Coronary artery (tissue), 2 donors: ENCODE measurements at regions not wholly inside any gene's neighbourhood (a gene's known extent, or its start where the extent isn't known, plus 50 kb on each side); places are given as distances from the start of the nearest gene placed in this dataset.

Experiments
- DNase-seq: peaks from one replicate; pipeline ENCODE4 v3.0.0-alpha.2; 2017; ENCODE audit warnings: low spot score
- H3K27ac ChIP-seq, 2 donors: fragments of 200-600 bp; sonication (generic); one replicate each; pipeline ENCODE4 v1.5.1; 2016 to 2019
- H3K4me3 ChIP-seq: fragments of 200-600 bp; sonication (generic); 2 replicates; pipeline ENCODE4 v1.5.1; 2016; ENCODE audit warnings: mild to moderate bottlenecking, moderate library complexity
- TF ChIP-seq, protein P1 (sequence below): fragments of 200-600 bp; sonication (generic); IDR thresholded peaks from one replicate; pipeline ENCODE4 v1.5.1; 2019; ENCODE audit warnings: antibody characterized with exemption

DNA sequence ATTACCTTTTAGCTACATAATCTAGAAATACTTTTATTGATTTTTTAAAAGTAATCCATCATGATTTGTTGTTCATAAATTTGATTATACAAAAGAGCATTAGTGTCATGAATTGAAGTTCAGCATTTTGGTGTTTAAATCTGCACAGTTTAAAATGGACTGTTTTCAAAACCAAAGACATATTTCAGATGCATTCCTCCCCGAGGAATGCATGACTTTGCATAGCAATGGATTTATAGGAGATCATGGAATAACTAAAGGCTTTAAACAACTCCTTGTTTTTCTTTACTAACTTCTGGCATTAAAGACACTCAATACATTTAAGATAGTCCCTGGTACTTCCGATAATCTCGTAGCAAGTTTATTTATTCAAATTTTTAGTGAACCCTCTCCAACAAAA is 863.1 kb upstream of the TMPRSS15 start:
- TF ChIP-seq, protein P1, sequence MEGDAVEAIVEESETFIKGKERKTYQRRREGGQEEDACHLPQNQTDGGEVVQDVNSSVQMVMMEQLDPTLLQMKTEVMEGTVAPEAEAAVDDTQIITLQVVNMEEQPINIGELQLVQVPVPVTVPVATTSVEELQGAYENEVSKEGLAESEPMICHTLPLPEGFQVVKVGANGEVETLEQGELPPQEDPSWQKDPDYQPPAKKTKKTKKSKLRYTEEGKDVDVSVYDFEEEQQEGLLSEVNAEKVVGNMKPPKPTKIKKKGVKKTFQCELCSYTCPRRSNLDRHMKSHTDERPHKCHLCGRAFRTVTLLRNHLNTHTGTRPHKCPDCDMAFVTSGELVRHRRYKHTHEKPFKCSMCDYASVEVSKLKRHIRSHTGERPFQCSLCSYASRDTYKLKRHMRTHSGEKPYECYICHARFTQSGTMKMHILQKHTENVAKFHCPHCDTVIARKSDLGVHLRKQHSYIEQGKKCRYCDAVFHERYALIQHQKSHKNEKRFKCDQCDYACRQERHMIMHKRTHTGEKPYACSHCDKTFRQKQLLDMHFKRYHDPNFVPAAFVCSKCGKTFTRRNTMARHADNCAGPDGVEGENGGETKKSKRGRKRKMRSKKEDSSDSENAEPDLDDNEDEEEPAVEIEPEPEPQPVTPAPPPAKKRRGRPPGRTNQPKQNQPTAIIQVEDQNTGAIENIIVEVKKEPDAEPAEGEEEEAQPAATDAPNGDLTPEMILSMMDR, result no peak
- no peak overlapping the region for H3K27ac ChIP-seq
- H3K4me3 ChIP-seq, result no peak overlapping the region
- DNase-seq, result no peak

DNA sequence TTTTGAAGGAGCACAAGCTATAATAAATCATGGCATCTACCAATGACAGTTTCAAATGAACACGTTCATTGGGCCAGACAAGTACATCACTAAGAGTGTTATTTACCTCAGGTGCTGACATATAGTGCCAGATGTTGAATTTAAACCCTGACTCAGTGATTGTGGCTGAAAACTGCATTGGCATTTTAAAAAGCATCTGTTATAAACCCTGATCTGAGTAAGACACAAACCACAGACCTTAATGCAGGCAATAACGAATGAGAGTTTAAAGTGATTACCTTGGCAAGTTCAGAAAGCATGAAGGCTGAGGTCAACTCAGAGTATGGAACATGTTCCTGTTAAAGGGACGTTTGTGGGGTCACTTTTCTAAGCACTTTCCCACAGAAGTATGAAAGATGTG is 865.1 kb upstream of the TMPRSS15 start:
- no peak for DNase-seq
- no peak overlapping the region for H3K27ac ChIP-seq
- TF ChIP-seq, protein P1, result no peak
- H3K4me3 ChIP-seq, result no peak overlapping the region

DNA sequence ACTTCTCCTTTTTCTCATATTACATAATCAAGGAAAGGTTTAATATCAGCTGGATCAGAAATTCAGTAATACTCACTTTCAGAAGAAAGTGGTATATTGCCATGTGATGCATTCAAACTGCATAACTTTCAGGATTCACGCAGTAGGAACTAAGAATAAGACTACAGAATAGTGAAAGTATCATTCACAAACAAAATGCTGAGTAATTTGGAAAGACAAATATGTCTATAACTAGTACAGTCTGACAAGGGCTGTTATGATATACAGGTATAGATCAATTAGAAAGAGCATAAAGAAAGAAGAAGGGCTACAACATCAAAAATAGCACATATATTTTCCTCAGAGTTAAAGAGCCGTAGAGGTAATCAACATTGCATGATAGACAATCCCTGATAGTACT is 871.5 kb upstream of the TMPRSS15 start:
- H3K4me3 ChIP-seq, result no peak overlapping the region
- TF ChIP-seq, protein P1, result no peak
- no peak overlapping the region for H3K27ac ChIP-seq
- DNase-seq, result no peak

DNA sequence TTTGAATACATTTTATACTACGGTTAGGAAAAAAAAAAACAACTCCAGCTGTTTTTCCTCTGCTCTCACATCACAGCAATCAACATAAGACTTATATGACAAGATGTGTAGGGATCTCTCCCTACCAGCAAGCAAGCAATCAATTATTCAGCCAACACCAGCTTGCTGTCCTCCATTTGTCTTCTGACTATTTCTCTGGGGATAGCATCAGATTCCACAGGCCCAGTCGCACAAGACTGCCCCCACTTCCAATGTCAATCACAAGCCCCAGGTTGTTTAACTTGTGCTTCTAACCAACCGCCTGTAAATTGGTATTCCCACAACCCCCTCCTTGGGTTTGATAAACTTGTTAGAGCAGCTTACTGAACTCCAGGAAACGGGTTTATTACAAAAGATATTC is 873.1 kb upstream of the TMPRSS15 start:
- H3K27ac ChIP-seq, result no peak overlapping the region
- DNase-seq, result no peak
- TF ChIP-seq, protein P1, result no peak
- H3K4me3 ChIP-seq, result no peak overlapping the region

DNA sequence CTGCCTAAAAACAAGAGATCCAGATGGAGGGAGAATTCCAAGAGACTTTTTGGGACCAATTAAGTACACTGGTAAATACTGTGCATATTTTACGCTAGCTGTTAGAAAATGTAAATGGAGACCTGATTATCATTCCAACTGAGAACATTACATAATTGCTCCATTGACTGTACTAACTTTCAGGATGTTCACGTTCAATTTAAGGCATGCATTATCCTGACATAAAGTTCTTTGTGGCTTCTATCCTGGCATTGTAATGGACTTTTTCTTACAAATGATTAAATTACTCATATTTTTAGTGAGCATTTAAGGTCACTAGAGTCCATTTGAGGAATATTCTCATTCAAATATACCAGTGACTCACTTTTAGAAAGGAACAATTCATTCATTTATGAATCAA is 883.3 kb upstream of the TMPRSS15 start:
- H3K4me3 ChIP-seq, result no peak overlapping the region
- DNase-seq, result no peak
- no peak overlapping the region for H3K27ac ChIP-seq
- TF ChIP-seq, protein P1, result no peak

DNA sequence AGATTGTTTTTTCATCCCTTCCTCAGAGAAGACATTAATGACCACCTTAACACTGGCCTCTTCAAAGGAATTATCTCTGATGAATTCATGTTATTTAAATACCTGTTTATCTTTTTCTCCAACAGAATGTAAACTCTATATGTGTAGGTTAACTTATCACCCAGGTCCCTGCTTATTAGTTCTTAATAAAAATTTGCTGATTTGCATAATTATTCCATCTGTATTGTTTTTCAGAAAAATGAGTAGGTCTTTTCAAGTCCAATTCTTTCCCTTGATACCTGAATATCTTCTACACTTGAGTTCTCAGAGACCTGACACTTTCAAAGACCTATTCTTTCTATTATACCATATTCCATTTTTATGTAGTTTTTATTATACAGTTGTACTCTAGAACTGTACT is 886.7 kb upstream of the TMPRSS15 start:
- Histone ChIP-seq H3K27ac (no peak overlapping the region), H3K4me3 (no peak overlapping the region)
- DNase-seq, result no peak
- TF ChIP-seq, protein P1, result no peak

DNA sequence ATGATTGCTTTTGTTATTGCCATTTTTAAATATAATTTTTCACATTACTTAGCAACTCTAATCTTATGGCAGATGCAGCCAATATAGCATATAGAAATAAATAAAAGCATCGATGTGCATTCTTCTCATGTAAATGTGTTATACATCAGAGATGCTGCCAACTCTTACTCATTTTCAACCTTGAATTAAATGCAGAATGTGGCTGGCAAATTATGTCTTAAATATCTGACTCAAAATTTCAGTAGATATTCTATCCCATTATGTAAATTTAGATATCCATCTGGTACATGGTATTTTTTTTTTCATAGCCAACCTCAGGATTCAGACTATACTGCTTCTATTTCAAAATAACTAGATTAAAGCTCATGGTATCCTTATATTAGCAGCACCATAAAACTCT is 916.7 kb upstream of the TMPRSS15 start:
- no peak overlapping the region for H3K4me3 ChIP-seq
- TF ChIP-seq, protein P1, result no peak
- no peak for DNase-seq
- no peak overlapping the region for H3K27ac ChIP-seq
